D721Med (cell line): ENCODE measurements at regions not wholly inside any gene's neighbourhood (a gene's known extent, or its start where the extent isn't known, plus 50 kb on each side); places are given as distances from the start of the nearest gene placed in this dataset.
A peak's percentile ranks its signal among the peaks of the same experiment; 100 is the strongest.

Experiments used
- DNase-seq: peaks from one replicate; pipeline ENCODE4 v3.0.0; 2011; ENCODE audit warnings: low spot score; ENCODE audit not compliant: insufficient read length
- FAIRE-seq: peaks from 2 replicates; lab custom pipeline; 2011; peaks lifted over from hg19 to GRCh38; lab: Jason Lieb, UNC
- TF ChIP-seq, protein P1 (sequence below): IDR thresholded peaks from 2 replicates; pipeline ENCODE4 v1.5.1; 2012; ENCODE audit warnings: mild to moderate bottlenecking, control low read depth; ENCODE audit not compliant: insufficient read depth; ENCODE audit errors: missing control alignments

DNA sequence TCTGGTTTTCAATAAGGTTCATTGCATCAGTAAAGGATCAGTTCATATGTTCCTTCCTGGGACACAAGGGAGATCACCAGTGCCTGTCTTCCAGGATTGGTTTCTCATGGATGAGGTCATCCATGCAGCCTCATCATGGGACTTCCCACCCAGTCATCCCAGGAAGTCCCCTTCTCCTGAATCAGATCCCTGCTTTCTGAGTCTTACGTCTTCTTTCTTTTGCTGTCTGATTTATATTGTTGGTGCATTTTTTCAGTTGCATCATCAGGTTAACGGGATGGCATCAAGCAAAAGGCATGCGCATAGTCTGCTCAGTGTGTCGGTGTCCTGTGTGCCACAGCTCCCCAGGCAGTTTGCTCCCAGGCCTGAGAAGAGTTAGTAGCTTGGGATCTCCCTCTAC is 105.9 kb downstream of the SOX11 start:
- TF ChIP-seq, protein P1, sequence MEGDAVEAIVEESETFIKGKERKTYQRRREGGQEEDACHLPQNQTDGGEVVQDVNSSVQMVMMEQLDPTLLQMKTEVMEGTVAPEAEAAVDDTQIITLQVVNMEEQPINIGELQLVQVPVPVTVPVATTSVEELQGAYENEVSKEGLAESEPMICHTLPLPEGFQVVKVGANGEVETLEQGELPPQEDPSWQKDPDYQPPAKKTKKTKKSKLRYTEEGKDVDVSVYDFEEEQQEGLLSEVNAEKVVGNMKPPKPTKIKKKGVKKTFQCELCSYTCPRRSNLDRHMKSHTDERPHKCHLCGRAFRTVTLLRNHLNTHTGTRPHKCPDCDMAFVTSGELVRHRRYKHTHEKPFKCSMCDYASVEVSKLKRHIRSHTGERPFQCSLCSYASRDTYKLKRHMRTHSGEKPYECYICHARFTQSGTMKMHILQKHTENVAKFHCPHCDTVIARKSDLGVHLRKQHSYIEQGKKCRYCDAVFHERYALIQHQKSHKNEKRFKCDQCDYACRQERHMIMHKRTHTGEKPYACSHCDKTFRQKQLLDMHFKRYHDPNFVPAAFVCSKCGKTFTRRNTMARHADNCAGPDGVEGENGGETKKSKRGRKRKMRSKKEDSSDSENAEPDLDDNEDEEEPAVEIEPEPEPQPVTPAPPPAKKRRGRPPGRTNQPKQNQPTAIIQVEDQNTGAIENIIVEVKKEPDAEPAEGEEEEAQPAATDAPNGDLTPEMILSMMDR, result no peak
- DNase-seq (no peak), FAIRE-seq (peak; percentile 74)

DNA sequence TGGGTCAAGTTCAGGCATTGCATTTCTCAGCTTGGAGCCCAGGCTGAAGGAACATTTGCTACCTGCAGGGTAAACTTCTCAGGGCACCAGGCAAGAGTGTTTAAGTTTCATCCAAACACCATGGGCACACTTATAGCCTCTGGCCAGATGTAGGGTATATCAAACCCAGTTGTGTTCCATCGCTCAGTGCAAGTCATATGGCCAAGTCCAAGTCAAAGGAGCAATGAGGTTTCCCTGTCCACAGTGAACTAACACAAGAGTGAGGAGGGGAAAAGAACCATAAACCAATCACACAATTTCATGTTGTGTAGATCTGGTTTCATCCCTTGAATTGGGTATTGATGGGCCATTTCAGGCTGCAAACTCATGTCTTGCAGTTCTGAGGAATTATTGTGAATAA is 107.2 kb downstream of the SOX11 start:
- FAIRE-seq (peak; percentile 48), DNase-seq (no peak)
- TF ChIP-seq, protein P1, result no peak

DNA sequence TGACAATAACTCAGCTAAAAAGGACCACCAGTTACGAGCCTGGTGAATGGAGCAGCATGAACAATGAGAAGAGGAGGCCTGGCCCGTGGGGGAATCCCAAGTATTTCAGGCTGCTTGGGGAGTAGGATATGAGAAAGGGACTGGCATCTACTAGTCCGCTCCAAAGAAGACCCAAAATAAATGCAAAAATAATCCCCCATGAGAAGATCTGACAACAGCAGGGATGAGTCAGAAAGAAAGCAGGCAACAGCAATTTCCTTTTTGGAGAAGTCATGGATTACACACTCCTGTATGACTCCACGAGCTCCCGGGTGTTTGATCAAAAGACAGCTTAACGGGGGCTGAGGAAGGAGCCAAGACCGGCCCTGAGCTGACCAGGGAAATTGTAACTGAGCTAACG is 111.4 kb downstream of the SOX11 start:
- TF ChIP-seq, protein P1, result no peak
- FAIRE-seq (no peak), DNase-seq (no peak)

DNA sequence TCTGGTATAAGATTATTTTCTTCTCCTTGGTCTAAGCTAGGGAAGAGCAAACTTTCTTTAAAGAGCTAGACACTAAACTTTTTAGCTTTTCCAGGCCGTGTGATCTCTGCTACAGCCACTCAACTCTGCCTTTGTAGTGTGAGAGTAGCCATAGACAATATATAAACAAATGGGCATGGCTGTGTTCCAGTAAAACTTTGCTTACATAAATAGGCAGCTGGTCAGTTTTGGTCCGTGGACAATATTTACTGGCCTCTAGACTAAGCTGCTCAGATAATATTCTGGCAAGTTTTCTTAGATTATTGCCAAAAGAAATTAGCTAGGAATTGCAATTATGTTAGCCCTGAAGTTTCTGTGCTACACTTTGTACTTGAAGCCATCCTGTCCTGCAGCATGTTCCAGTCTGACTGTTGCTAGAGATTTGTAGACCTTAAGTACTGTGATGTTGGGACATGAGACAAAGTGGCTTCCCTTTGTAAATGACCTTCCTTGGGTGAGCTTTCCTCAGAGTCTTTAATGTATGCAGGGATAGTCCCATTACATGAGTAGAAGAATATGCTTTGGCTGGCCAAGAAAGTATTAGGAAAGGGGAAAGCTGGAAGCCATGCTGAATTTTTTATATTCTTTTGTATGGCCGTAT is 126.9 kb downstream of the SOX11 start:
- FAIRE-seq (no peak), DNase-seq (no peak)
- TF ChIP-seq, protein P1, result no peak

DNA sequence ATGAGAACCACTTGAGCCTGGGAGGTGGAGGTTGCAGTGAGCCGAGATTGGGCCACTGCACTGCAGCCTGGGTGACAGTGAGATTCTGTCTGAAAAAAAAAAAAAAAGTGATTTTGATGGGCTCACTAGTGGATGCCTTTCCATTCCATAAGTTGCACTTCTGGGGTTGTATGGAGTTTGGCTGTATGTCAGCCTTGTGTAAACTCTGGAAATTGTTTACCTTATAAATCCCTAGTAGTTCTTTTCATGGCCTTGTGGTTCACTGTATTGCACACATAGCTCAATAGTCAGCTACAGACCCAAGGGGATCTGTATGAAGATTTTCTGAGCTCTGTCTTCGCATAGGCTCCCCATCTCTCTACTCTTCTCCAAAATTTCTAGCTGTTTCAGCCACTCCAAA is 131.9 kb downstream of the SOX11 start:
- TF ChIP-seq, protein P1, result no peak
- DNase-seq (no peak), FAIRE-seq (no peak)

DNA sequence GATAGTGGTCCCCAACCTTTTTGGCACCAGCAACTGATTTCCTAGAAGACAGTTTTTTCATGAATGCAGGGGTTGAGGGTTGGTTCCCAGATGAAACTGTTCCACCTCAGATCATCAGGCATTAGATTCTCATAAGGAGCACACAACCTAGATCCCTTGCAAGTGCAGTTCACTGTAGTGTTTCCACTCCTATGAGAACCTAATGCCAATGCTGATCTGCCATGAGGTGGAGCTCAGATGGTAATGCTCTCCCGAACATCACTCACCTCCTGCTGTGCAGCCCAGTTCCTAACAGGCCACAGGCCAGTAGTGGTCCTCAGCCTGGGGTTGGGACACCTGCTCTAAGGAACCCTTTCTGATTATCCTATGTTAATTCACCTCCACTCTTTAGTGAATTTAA is 133.5 kb downstream of the SOX11 start:
- TF ChIP-seq, protein P1, result no peak
- FAIRE-seq, result no peak
- DNase-seq, result no peak

DNA sequence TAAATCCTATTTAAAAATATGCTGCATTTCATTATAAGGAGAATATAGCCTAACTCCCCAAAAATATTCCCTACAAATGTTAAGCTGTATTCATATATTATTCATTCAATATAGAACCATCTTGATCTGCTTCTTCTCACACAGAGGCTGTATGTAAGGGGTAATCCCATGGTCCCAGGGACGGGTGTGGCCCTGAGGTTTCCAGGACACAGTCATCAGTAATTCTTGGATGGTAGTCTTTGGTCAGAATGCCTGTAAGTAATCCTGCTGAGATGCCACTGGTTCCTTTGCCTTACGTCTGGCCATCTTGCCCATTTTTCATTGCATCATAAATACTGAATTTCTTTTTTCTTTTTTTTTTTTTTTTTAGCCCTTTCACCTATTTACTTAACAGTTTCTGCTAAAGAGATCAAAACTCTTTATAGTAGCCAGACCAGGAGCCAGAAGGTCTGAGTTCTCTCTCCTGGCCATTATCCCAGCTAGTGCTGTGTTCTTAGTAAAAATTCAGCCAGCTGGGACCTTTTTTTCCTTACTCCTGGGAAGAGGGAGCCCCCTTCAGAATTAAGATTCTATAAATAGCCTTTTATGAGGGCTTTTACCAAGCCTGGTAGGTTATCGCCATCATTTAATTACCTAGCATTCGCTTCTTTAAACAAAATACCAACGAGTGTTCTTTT is 134.9 kb downstream of the SOX11 start:
- FAIRE-seq (no peak), DNase-seq (no peak)

More for the DNA sequence above, 134.9 kb downstream of the SOX11 start:
- TF ChIP-seq, protein P1, result no peak
